ENCODE measurements at regions not wholly inside any gene's neighbourhood (a gene's known extent, or its start where the extent isn't known, plus 50 kb on each side); places are given as distances from the start of the nearest gene placed in this dataset.
"Not testable (repeated sequence)": the region's sequence is repeated elsewhere in the genome, so short reads cannot be mapped to it uniquely, and the experiment has no call there.

- Mint-ChIP-seq H3K4me3 (no peak overlapping the region), H3K9me3 (peaks cover 5% of the 10 kb centered on the region), H3K4me1 (ENCODE audit: low read depth) (no peaks in the 10 kb centered on the region), H3K27me3 (no peaks in the 10 kb centered on the region), H3K36me3 (ENCODE audit: low read depth) (no peaks in the 10 kb centered on the region), H3K27ac (no peak overlapping the region)
- ATAC-seq (no peak), DNase-seq (no peak)
- ChIA-PET POLR2A (no interaction called here), CTCF (no interaction called here)
- intact Hi-C loops (cut with micrococcal nuclease): no loop called here
- TF ChIP-seq CTCF (IDR thresholded peaks at IDR 0.05): no peak
Measured at GRCh38 chr6:48610846-48611245, 499.8 kb upstream of the PTCHD4 start.

GRCh38 chr6:48606618-48607017 lies 495.6 kb upstream of the PTCHD4 start:
- POLR2A ChIA-PET: no interaction called here
- Mint-ChIP-seq H3K9me3 (peaks cover 3% of the 10 kb centered on the region), H3K27me3 (no peaks in the 10 kb centered on the region), H3K36me3 (ENCODE audit: low read depth) (no peaks in the 10 kb centered on the region), H3K4me3 (no peak overlapping the region), H3K27ac (no peak overlapping the region), H3K4me1 (ENCODE audit: low read depth) (no peaks in the 10 kb centered on the region)
- ATAC-seq (no peak), DNase-seq (no peak)
- intact Hi-C loops (cut with micrococcal nuclease): no loop called here
- CTCF ChIA-PET: no interaction called here
- no peak for TF ChIP-seq CTCF (IDR thresholded peaks at IDR 0.05)

- no peak for DNase-seq
- H3K4me3 Mint-ChIP-seq: no peak overlapping the region
- H3K27ac Mint-ChIP-seq: no peak overlapping the region
- intact Hi-C loops (cut with micrococcal nuclease): no loop called here
- no peaks in the 10 kb centered on the region for H3K36me3 Mint-ChIP-seq (ENCODE audit: low read depth)
- H3K27me3 Mint-ChIP-seq: no peaks in the 10 kb centered on the region
- no peak for TF ChIP-seq CTCF (IDR thresholded peaks at IDR 0.05)
- peaks cover 3% of the 10 kb centered on the region for H3K9me3 Mint-ChIP-seq
- ChIA-PET POLR2A (no interaction called here), CTCF (no interaction called here)
- ATAC-seq: no peak
- H3K4me1 Mint-ChIP-seq (ENCODE audit: low read depth): no peaks in the 10 kb centered on the region
Measured at GRCh38 chr6:48597951-48598350, 487.0 kb upstream of the PTCHD4 start.

- TF ChIP-seq CTCF (IDR thresholded peaks at IDR 0.05): no peak
- Mint-ChIP-seq H3K27me3 (no peaks in the 10 kb centered on the region), H3K9me3 (peaks cover 10% of the 10 kb centered on the region), H3K27ac (no peak overlapping the region), H3K4me1 (ENCODE audit: low read depth) (no peaks in the 10 kb centered on the region), H3K36me3 (ENCODE audit: low read depth) (no peaks in the 10 kb centered on the region), H3K4me3 (no peak overlapping the region)
- intact Hi-C loops (cut with micrococcal nuclease): no loop called here
- POLR2A ChIA-PET: no interaction called here
- DNase-seq: no peak
- CTCF ChIA-PET: no interaction called here
- ATAC-seq: no peak
Measured at GRCh38 chr6:48596830-48597229, 485.8 kb upstream of the PTCHD4 start.

- H3K4me3 Mint-ChIP-seq; POLR2A ChIA-PET; H3K36me3 Mint-ChIP-seq (ENCODE audit: low read depth); H3K4me1 Mint-ChIP-seq (ENCODE audit: low read depth); H3K27ac Mint-ChIP-seq; ATAC-seq; DNase-seq; intact Hi-C loops (cut with micrococcal nuclease); CTCF ChIA-PET; H3K27me3 Mint-ChIP-seq: not testable (repeated sequence)
- peaks cover 13% of the 10 kb centered on the region for H3K9me3 Mint-ChIP-seq
Measured at GRCh38 chr6:48591158-48591557, 480.2 kb upstream of the PTCHD4 start.

GRCh38 chr6:48584846-48585245 lies 473.8 kb upstream of the PTCHD4 start:
- Mint-ChIP-seq H3K36me3 (ENCODE audit: low read depth) (no peaks in the 10 kb centered on the region), H3K4me3 (no peak overlapping the region), H3K27ac (no peak overlapping the region), H3K9me3 (no peaks in the 10 kb centered on the region), H3K27me3 (no peaks in the 10 kb centered on the region), H3K4me1 (ENCODE audit: low read depth) (no peaks in the 10 kb centered on the region)
- no peak for ATAC-seq
- POLR2A ChIA-PET: no interaction called here
- CTCF ChIA-PET: no interaction called here
- intact Hi-C loops (cut with micrococcal nuclease): no loop called here
- no peak for TF ChIP-seq CTCF (IDR thresholded peaks at IDR 0.05)
- no peak for DNase-seq
